HUES48 (cell line): ENCODE measurements at regions not wholly inside any gene's neighbourhood (a gene's known extent, or its start where the extent isn't known, plus 50 kb on each side); places are given as distances from the start of the nearest gene placed in this dataset.
"Not testable (repeated sequence)": the region's sequence is repeated elsewhere in the genome, so short reads cannot be mapped to it uniquely, and the experiment has no call there.

Experiments used
- H3K27ac ChIP-seq: one replicate; pipeline ENCODE4 v1.7.0; 2013; ENCODE audit warnings: low read depth, low read length, inconsistent platforms
- H3K27me3 ChIP-seq: 2 replicates; pipeline ENCODE4 v1.6.1; 2013; ENCODE audit warnings: mild to moderate bottlenecking, low read length; ENCODE audit not compliant: control insufficient read depth, insufficient read depth
- H3K36me3 ChIP-seq: 2 replicates; pipeline ENCODE4 v1.6.1; 2013; ENCODE audit warnings: low read length; ENCODE audit not compliant: control insufficient read depth, insufficient read depth
- H3K4me1 ChIP-seq: 2 replicates; pipeline ENCODE4 v1.6.1; 2013; ENCODE audit warnings: mild to moderate bottlenecking, low read length; ENCODE audit not compliant: control insufficient read depth, insufficient read depth
- H3K4me3 ChIP-seq: 2 replicates; pipeline ENCODE4 v1.5.1; 2013; ENCODE audit warnings: mild to moderate bottlenecking, low read depth, low read length
- H3K9ac ChIP-seq: 2 replicates; pipeline ENCODE4 v1.6.1; 2013; ENCODE audit warnings: mild to moderate bottlenecking, low read depth, low read length, moderate library complexity
- H3K9me3 ChIP-seq: 2 replicates; pipeline ENCODE4 v1.6.1; 2013; ENCODE audit warnings: low read length; ENCODE audit not compliant: control insufficient read depth, insufficient read depth

DNA sequence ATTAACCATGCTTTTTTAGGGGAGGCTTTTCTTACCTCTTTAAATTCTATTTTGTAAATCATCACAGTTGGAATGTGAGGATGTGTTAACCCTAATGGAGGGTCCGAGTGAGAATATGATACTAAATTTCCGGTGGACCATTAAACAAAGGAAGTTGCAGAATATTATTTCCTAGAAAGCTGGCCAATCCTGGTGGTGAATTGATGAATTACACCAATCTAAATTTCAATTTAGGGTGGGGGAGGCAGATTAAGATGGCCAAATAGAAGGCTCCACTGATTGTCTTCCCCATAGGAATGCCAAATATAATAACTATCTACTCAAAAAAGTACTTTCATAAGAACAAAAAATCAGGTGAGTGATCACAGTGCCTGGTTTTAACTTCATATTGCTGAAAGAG, 1045.6 kb downstream of the GLUD2 start:
- H3K4me1 ChIP-seq: no peaks in the 10 kb centered on the region
- no peaks in the 10 kb centered on the region for H3K27me3 ChIP-seq
- peaks cover 11% of the 10 kb centered on the region for H3K9me3 ChIP-seq
- H3K4me3 ChIP-seq: no peak overlapping the region
- H3K9ac ChIP-seq: no peak overlapping the region
- no peak overlapping the region for H3K27ac ChIP-seq
- H3K36me3 ChIP-seq: no peaks in the 10 kb centered on the region

DNA sequence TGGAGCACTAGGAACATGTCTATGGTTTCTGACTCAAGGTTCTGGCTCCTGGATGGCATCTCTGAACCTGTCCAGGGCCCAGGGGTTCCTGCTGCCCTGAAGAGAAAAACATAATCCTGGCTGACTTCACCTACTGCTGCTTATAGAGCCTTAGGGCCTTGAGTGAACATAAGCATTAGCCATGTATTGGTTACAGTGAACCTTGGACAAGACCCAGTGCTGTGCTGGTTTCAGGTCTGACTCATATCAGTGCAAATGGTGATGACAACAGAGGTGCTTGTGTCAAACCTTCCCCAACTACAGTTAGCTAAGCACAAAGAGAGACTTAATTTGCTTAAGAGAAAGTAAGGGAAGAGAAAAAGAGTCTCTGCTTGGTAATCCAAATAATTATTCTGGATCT, 1047.2 kb downstream of the GLUD2 start:
- Histone ChIP-seq H3K9me3 (peaks cover 14% of the 10 kb centered on the region), H3K27ac (no peak overlapping the region), H3K4me1 (no peaks in the 10 kb centered on the region), H3K9ac (no peak overlapping the region), H3K27me3 (no peaks in the 10 kb centered on the region), H3K36me3 (no peaks in the 10 kb centered on the region), H3K4me3 (no peak overlapping the region)

DNA sequence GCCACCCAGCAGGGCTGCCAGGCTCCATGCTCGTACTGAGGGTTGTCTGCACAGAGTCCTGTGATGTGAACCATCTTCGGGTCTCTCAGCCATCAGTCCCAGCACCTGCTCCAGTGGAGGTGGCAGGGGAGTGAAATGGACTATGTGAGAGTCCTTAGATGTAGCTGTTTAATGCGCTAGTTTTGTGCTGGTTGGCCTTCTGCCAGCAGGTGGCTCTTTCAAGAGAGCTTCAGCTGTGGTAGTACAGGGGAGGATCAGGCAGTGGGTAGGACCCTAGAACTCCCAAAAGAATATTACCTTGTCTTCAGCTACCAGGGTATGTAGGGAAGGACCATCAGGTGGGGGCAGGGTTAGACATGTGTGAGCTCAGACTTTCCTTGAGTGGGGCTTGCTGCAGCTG, 1066.0 kb downstream of the GLUD2 start:
- no peak overlapping the region for H3K9ac ChIP-seq
- H3K36me3 ChIP-seq: no peaks in the 10 kb centered on the region
- H3K4me3 ChIP-seq: no peak overlapping the region
- H3K4me1 ChIP-seq: peaks cover 11% of the 10 kb centered on the region
- H3K27ac ChIP-seq: no peak overlapping the region
- H3K27me3 ChIP-seq: no peaks in the 10 kb centered on the region
- H3K9me3 ChIP-seq: no peaks in the 10 kb centered on the region

DNA sequence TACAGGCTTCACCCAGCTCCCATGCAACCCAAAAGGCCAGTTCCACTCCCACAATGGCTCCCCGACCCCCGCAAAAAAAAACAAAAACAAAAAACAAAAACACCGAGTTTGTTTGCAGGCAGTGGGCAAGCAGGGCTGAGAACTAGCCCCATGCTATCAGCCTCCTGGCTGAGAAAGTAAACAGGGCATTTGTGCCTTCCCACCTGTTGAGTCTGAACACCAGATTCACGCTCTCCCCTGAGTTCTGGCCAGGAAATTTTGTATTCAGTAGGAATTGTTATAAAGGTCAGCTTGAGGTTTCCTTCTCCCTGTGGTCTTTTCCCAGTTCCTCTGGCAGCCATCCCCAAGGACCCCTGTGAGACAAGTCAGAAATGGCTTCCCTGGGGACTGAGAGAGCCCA, 1066.5 kb downstream of the GLUD2 start:
- no peaks in the 10 kb centered on the region for H3K36me3 ChIP-seq
- H3K27ac ChIP-seq: no peak overlapping the region
- no peaks in the 10 kb centered on the region for H3K9me3 ChIP-seq
- peaks cover 11% of the 10 kb centered on the region for H3K4me1 ChIP-seq
- H3K4me3 ChIP-seq: no peak overlapping the region
- H3K9ac ChIP-seq: no peak overlapping the region
- H3K27me3 ChIP-seq: no peaks in the 10 kb centered on the region

DNA sequence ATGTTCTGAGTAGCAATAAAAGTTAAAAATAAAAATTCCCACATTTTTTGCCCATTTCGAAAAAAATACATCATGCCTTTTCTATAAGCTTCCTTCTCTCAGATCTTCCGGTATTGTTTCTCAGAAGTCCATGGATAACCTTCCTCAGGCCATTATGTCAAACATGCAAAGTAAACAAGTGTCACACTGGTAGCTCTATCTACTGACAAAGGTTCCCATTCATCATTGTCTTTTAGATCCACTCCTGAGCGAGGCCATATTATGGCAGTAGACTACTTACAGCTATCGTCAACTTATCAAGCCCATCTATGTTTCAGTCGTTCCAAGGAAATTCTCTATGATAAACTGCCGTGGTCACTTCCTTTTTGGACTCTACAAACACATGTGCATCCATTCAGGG, 1068.2 kb downstream of the GLUD2 start:
- Histone ChIP-seq H3K27ac (no peak overlapping the region), H3K27me3 (no peaks in the 10 kb centered on the region), H3K9ac (no peak overlapping the region), H3K4me1 (peaks cover 11% of the 10 kb centered on the region), H3K36me3 (no peaks in the 10 kb centered on the region), H3K4me3 (no peak overlapping the region), H3K9me3 (no peaks in the 10 kb centered on the region)

DNA sequence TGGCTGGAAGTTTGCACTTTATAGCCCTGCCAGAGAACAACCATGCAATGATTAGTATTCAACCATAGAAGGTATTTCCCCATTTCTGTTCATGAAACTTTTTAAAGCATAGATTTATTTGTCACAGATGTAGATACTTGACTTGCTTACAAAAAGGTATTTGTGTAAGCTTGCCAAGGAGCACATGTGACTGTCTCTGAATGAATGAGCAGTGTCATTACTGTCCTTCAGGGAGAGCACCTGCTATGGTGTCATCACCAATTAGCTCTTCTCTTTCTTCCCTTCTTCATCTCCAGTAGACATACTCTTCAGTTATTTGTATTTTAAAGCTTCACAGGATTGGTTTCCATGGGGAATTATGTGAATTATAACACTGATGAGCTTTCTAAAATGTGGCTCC, 1064.7 kb upstream of the GRIA3 start:
- Histone ChIP-seq H3K9me3 (no peaks in the 10 kb centered on the region), H3K36me3 (no peaks in the 10 kb centered on the region)

DNA sequence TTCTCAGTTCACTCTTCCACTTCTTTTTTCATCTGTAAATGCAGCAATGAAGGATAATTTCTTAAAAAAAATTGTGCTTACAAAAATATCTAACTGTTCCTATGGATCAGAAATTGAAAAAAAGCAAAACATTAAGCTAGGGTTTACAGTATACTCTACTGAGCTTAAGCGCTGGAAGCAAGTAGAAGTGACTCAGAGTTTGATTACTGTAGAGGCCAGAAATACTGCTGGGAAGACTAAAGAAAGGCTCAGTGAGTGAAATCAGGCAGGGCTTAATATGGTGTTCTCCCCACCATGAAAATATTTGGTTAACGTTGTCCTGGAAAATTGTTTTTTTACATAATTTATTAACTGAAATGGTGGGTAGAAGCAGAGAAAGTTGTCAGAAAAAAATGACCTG, 1061.8 kb upstream of the GRIA3 start:
- H3K36me3 ChIP-seq: no peaks in the 10 kb centered on the region
- H3K9ac ChIP-seq: no peak overlapping the region
- no peaks in the 10 kb centered on the region for H3K27me3 ChIP-seq
- H3K27ac ChIP-seq: no peak overlapping the region
- H3K4me1 ChIP-seq: no peaks in the 10 kb centered on the region
- H3K4me3 ChIP-seq: no peak overlapping the region
- H3K9me3 ChIP-seq: no peaks in the 10 kb centered on the region

More for the DNA sequence above, 1064.7 kb upstream of the GRIA3 start:
- H3K27ac ChIP-seq: no peak overlapping the region
- H3K4me1 ChIP-seq: peaks cover 3% of the 10 kb centered on the region; the same call in 1 of the 2 replicates
- no peak overlapping the region for H3K4me3 ChIP-seq
- H3K9ac ChIP-seq: no peak overlapping the region
- H3K27me3 ChIP-seq: no peaks in the 10 kb centered on the region

DNA sequence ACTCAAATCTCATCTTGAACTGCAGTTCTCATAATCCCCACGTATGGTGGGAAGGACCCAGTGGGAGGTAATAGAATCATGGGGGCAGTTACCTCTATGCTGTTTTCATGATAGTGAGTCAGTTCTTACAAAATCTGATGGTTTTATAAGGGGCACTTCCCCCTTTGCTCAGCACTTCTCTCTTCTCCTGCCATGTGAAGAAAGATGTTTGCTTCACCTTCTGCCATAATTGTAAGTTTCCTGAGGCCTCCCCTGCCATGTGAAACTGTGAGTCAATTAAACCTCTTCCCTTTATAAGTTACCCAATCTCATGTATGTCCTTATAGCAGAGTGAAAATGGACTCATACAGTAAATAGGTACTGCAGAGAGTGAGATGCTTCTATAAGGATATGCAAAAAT, 1050.6 kb upstream of the GRIA3 start:
- Histone ChIP-seq H3K27me3 (peaks cover 2% of the 10 kb centered on the region; the same call in 1 of the 2 replicates), H3K4me1 (no peaks in the 10 kb centered on the region), H3K27ac (no peak overlapping the region), H3K9me3 (peaks cover 14% of the 10 kb centered on the region), H3K36me3 (no peaks in the 10 kb centered on the region), H3K4me3 (no peak overlapping the region), H3K9ac (no peak overlapping the region)

DNA sequence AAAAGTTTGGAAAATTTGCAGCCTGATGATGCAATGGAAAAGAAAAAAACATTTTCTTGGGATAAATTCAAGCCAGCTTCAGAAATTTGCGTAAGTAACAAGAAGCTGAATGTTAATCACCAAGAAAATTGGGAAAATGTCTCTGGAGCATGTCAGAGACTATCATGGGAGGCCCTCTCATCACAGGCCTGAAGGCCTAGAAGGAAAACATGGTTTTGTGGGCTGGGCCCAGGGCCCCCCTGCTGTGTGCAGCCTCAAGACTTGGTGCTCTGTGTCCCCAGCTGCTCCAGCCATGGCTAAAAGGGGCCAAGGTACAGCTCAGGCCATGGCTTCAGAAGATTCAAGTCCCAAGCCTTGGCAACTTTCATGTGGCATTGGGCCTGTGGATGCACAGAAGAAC, 1049.8 kb upstream of the GRIA3 start:
- H3K27ac ChIP-seq: no peak overlapping the region
- H3K9ac ChIP-seq: no peak overlapping the region
- no peak overlapping the region for H3K4me3 ChIP-seq
- H3K27me3 ChIP-seq: peaks cover 2% of the 10 kb centered on the region; the same call in 1 of the 2 replicates
- H3K36me3 ChIP-seq: no peaks in the 10 kb centered on the region
- peaks cover 9% of the 10 kb centered on the region for H3K9me3 ChIP-seq
- no peaks in the 10 kb centered on the region for H3K4me1 ChIP-seq

DNA sequence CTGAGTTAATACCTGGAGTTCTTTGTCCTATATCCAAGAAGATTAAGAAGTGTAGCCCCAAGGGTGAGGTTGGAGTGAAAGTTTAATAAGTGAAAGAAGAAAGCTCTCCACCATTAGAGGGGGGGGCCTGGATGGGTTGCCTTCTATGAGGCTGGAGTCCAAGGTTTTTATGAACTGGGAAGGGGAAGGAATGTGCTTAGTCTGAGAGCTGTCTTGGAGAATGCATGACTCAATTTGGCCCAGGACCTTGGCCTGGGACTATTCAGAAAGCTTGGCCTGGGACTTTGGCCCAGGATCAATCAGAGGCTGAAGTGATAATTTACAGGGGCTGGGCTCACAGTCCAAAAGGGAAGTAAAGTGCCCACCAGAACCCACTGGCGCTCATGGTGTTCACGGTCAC, 1049.0 kb upstream of the GRIA3 start:
- Histone ChIP-seq H3K4me1 (no peaks in the 10 kb centered on the region), H3K9ac (no peak overlapping the region), H3K27ac (no peak overlapping the region), H3K4me3 (no peak overlapping the region), H3K36me3 (no peaks in the 10 kb centered on the region), H3K27me3 (peaks cover 2% of the 10 kb centered on the region; the same call in 1 of the 2 replicates), H3K9me3 (peaks cover 17% of the 10 kb centered on the region)

DNA sequence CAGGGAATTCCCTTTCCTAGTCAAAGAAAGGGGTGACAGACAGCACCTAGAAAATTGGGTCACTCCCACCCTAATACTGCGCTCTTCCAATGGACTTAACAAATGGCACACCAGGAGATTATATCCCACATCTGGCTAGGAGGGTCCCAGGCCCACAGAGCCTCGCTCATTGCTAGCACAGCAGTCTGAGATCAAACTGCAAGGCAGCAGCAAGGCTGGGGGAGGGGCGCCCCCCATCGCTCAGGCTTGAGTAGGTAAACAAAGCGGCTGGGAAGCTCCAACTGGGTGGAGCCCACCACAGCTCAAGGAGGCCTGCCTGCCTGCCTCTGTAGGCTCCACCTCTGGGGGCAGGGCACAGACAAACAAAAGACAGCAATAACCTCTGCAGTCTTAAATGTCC, 1043.9 kb upstream of the GRIA3 start:
- H3K36me3 ChIP-seq, H3K9ac ChIP-seq, H3K4me3 ChIP-seq, H3K27me3 ChIP-seq, H3K4me1 ChIP-seq, H3K27ac ChIP-seq: not testable (repeated sequence)
- H3K9me3 ChIP-seq: peaks cover 11% of the 10 kb centered on the region

DNA sequence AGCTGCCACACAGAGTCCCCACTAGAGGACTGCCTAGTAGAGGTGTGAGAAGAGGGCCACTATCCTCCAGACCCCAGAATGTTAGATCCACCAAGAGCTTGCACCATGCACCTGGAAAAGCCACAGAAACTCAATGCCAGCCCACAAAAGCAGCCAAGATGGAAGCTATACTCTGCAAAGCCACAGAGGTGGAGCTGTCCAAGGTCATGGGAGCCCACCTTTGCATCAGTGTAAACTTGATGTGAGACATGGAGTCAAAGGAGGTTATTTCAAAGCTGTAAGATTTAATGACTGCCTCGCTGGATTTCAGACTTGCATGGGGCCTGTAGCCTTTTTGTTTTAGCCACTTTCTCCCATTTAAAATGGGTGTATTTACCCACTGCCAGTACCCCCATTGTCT, 1030.1 kb upstream of the GRIA3 start:
- Histone ChIP-seq H3K4me3 (no peak overlapping the region), H3K9me3 (peaks cover 14% of the 10 kb centered on the region), H3K27me3 (no peaks in the 10 kb centered on the region), H3K27ac (no peak overlapping the region), H3K4me1 (no peaks in the 10 kb centered on the region), H3K9ac (no peak overlapping the region), H3K36me3 (no peaks in the 10 kb centered on the region)
